ENCODE measurements at regions not wholly inside any gene's neighbourhood (a gene's known extent, or its start where the extent isn't known, plus 50 kb on each side); places are given as distances from the start of the nearest gene placed in this dataset.
"Not testable (repeated sequence)": the region's sequence is repeated elsewhere in the genome, so short reads cannot be mapped to it uniquely, and the experiment has no call there.

- Histone ChIP-seq H3K4me3 (ENCODE audit: low read depth, low read length) (no peak overlapping the region), H3K36me3 (ENCODE audit: control insufficient read depth, insufficient read depth, low read length) (no peaks in the 10 kb centered on the region), H3K27me3 (ENCODE audit: control insufficient read depth, insufficient read depth, low read length) (no peaks in the 10 kb centered on the region)
- DNase-seq (ENCODE audit: low read depth) = no peak
- ChIA-PET POLR2A (no interaction called here), CTCF (interaction anchor here (5.4 kb wide), 1 partner anchor 17 kb away, joined by 34 read pairs; no protein-coding TSS in a partner anchor)
- TF ChIP-seq CTCF (IDR thresholded peaks at IDR 0.05; ENCODE audit: insufficient read depth, low read depth, low read length) = no peak
Measured at GRCh38 chr4:112747036-112747435, 110.1 kb downstream of the LARP7 start.

- ChIA-PET POLR2A (no interaction called here), CTCF (interaction anchor here (5.4 kb wide), 1 partner anchor 15 kb away, joined by 34 read pairs; no protein-coding TSS in a partner anchor)
- no peak overlapping the region for H3K4me3 ChIP-seq (ENCODE audit: low read depth, low read length)
- H3K36me3 ChIP-seq (ENCODE audit: control insufficient read depth, insufficient read depth, low read length) = no peaks in the 10 kb centered on the region
- no peak for TF ChIP-seq CTCF (IDR thresholded peaks at IDR 0.05; ENCODE audit: insufficient read depth, low read depth, low read length)
- DNase-seq (ENCODE audit: low read depth) = no peak
- H3K27me3 ChIP-seq (ENCODE audit: control insufficient read depth, insufficient read depth, low read length) = no peaks in the 10 kb centered on the region
Measured at GRCh38 chr4:112748352-112748878, 111.5 kb downstream of the LARP7 start.

GRCh38 chr4:112750749-112751148, 113.8 kb downstream of the LARP7 start:
- DNase-seq (ENCODE audit: low read depth); H3K27me3 ChIP-seq (ENCODE audit: control insufficient read depth, insufficient read depth, low read length); H3K4me3 ChIP-seq (ENCODE audit: low read depth, low read length); H3K36me3 ChIP-seq (ENCODE audit: control insufficient read depth, insufficient read depth, low read length); POLR2A ChIA-PET: not testable (repeated sequence)
- CTCF ChIA-PET = interaction anchor here (0.7 to 5.4 kb wide), 3 partner anchors 9 to 185 kb away, joined by 3 to 34 read pairs (median 4); no protein-coding TSS in a partner anchor

GRCh38 chr4:112751447-112751846, 114.5 kb downstream of the LARP7 start:
- H3K36me3 ChIP-seq (ENCODE audit: control insufficient read depth, insufficient read depth, low read length) = no peaks in the 10 kb centered on the region
- H3K27me3 ChIP-seq (ENCODE audit: control insufficient read depth, insufficient read depth, low read length) = no peaks in the 10 kb centered on the region
- no peak for DNase-seq (ENCODE audit: low read depth)
- CTCF ChIA-PET = interaction anchor here (0.7 to 5.4 kb wide), 3 partner anchors 10 to 185 kb away, joined by 3 to 34 read pairs (median 4); no protein-coding TSS in a partner anchor
- no peak for TF ChIP-seq CTCF (IDR thresholded peaks at IDR 0.05; ENCODE audit: insufficient read depth, low read depth, low read length)
- POLR2A ChIA-PET = no interaction called here
- H3K4me3 ChIP-seq (ENCODE audit: low read depth, low read length) = no peak overlapping the region

- Histone ChIP-seq H3K4me3 (ENCODE audit: low read depth, low read length) (no peak overlapping the region), H3K36me3 (ENCODE audit: control insufficient read depth, insufficient read depth, low read length) (no peaks in the 10 kb centered on the region), H3K27me3 (ENCODE audit: control insufficient read depth, insufficient read depth, low read length) (no peaks in the 10 kb centered on the region)
- CTCF ChIA-PET = interaction anchor here (5.4 kb wide), 1 partner anchor 12 kb away, joined by 34 read pairs; no protein-coding TSS in a partner anchor
- no peak for TF ChIP-seq CTCF (IDR thresholded peaks at IDR 0.05; ENCODE audit: insufficient read depth, low read depth, low read length)
- DNase-seq (ENCODE audit: low read depth) = no peak
- POLR2A ChIA-PET = no interaction called here
Measured at GRCh38 chr4:112752061-112752460, 115.1 kb downstream of the LARP7 start.

- Histone ChIP-seq H3K36me3 (ENCODE audit: control insufficient read depth, insufficient read depth, low read length) (no peaks in the 10 kb centered on the region), H3K4me3 (ENCODE audit: low read depth, low read length) (no peak overlapping the region), H3K27me3 (ENCODE audit: control insufficient read depth, insufficient read depth, low read length) (no peaks in the 10 kb centered on the region)
- POLR2A ChIA-PET = no interaction called here
- CTCF ChIA-PET = interaction anchor here (1.1 to 5.4 kb wide), 3 partner anchors 10 to 12 kb away, joined by 3 to 34 read pairs (median 5); no protein-coding TSS in a partner anchor
- no peak for DNase-seq (ENCODE audit: low read depth)
- no peak for TF ChIP-seq CTCF (IDR thresholded peaks at IDR 0.05; ENCODE audit: insufficient read depth, low read depth, low read length)
Measured at GRCh38 chr4:112752510-112752909, 115.6 kb downstream of the LARP7 start.
